HepG2 (cell line): ENCODE measurements at regions not wholly inside any gene's neighbourhood (a gene's known extent, or its start where the extent isn't known, plus 50 kb on each side); places are given as distances from the start of the nearest gene placed in this dataset.

Experiments
- ARID3A ChIP-seq: IDR thresholded peaks from 2 replicates; pipeline ENCODE4 v1.6.1; 2012; ENCODE audit warnings: low read depth, low read length, improper control_type of control experiment
- ASH2L ChIP-seq: fragments of 300-600, 200-600 bp; sonication (generic); IDR thresholded peaks from 2 replicates; pipeline ENCODE4 v1.7.0; 2017; ENCODE audit warnings: low read depth, mild to moderate bottlenecking, moderate library complexity, mixed read lengths, low read length; ENCODE audit not compliant: insufficient read length
- CBFB ChIP-seq: sonication (generic); formaldehyde crosslinking; IDR thresholded peaks from 2 replicates; pipeline ENCODE4 v1.4.0; 2020; ENCODE audit warnings: missing genetic modification reagents
- CBX1 ChIP-seq: IDR thresholded peaks from one replicate; pipeline ENCODE4 v1.6.1; 2016; ENCODE audit warnings: antibody characterized with exemption, low read depth
- ELF3 ChIP-seq: IDR thresholded peaks from 2 replicates; pipeline ENCODE4 v1.6.1; 2016; ENCODE audit warnings: missing genetic modification reagents, missing compliant biosample characterization
- GTF2F1 ChIP-seq: fragments of 150-350 bp; IDR thresholded peaks from 2 replicates; pipeline ENCODE4 v1.6.1; 2014; ENCODE audit warnings: low read length
- MATR3 ChIP-seq: sonication (generic); formaldehyde crosslinking; IDR thresholded peaks from 2 replicates; pipeline ENCODE4 v1.4.0; 2020; ENCODE audit warnings: missing genetic modification reagents
- RXRB ChIP-seq: IDR thresholded peaks from 2 replicates; pipeline ENCODE4 v1.6.1; 2016; ENCODE audit warnings: borderline replicate concordance, missing genetic modification reagents, missing compliant biosample characterization
- SKI ChIP-seq: fragments of 450-650 bp; IDR thresholded peaks from one replicate; pipeline ENCODE4 v1.6.1; 2018; ENCODE audit warnings: mild to moderate bottlenecking; ENCODE audit not compliant: partially characterized antibody
- U2AF2 ChIP-seq: fragments of 200-400 bp; formaldehyde crosslinking; IDR thresholded peaks from 2 replicates; pipeline ENCODE4 v1.6.1; 2017; ENCODE audit warnings: low read depth, mild to moderate bottlenecking, low read length
- ZBED4 ChIP-seq: sonication (generic); formaldehyde crosslinking; IDR thresholded peaks from 2 replicates; pipeline ENCODE4 v1.4.0; 2020; ENCODE audit warnings: missing genetic modification reagents, borderline replicate concordance
- ZFP36 ChIP-seq: fragments of 150-350 bp; IDR thresholded peaks from 2 replicates; pipeline ENCODE4 v1.6.1; 2018; ENCODE audit warnings: borderline replicate concordance, low read length, low read depth; ENCODE audit not compliant: partially characterized antibody
- ZNF18 ChIP-seq: sonication (generic); formaldehyde crosslinking; IDR thresholded peaks from 2 replicates; pipeline ENCODE4 v1.8.0; 2022; ENCODE audit warnings: mild to moderate bottlenecking, missing genetic modification reagents; ENCODE audit not compliant: insufficient replicate concordance
- ZNF253 ChIP-seq: sonication (generic); formaldehyde crosslinking; IDR thresholded peaks from 2 replicates; pipeline ENCODE4 v1.8.0; 2022; ENCODE audit warnings: mild to moderate bottlenecking, missing genetic modification reagents, borderline replicate concordance
- ZNF256 ChIP-seq: sonication (generic); formaldehyde crosslinking; conservative IDR thresholded peaks from 2 replicates; pipeline ENCODE4 v1.4.0; 2020; ENCODE audit warnings: missing genetic modification reagents
- ZNF274 ChIP-seq: sonication (generic); formaldehyde crosslinking; IDR thresholded peaks from 2 replicates; pipeline ENCODE4 v1.5.1; 2020; ENCODE audit warnings: mild to moderate bottlenecking, missing genetic modification reagents
- ZNF441 ChIP-seq: sonication (generic); formaldehyde crosslinking; IDR thresholded peaks from 2 replicates; pipeline ENCODE4 v1.7.0; 2021; ENCODE audit warnings: missing genetic modification reagents, borderline replicate concordance
- ZNF614 ChIP-seq: IDR thresholded peaks from 2 replicates; pipeline ENCODE4 v1.6.1; 2018; ENCODE audit warnings: missing biosample characterization, missing genetic modification reagents, inconsistent platforms, borderline replicate concordance
- ZNF83 ChIP-seq: sonication (generic); formaldehyde crosslinking; IDR thresholded peaks from 2 replicates; pipeline ENCODE4 v1.4.0; 2020; ENCODE audit warnings: missing genetic modification reagents, mild to moderate bottlenecking, borderline replicate concordance
- TF ChIP-seq, protein P1 (sequence below): sonication (generic); formaldehyde crosslinking; conservative IDR thresholded peaks from 2 replicates; pipeline ENCODE4 v1.8.0; 2022; ENCODE audit warnings: low read depth, missing genetic modification reagents
- TF ChIP-seq, protein P2 (sequence below): sonication (generic); formaldehyde crosslinking; IDR thresholded peaks from 2 replicates; pipeline ENCODE4 v1.5.1; 2020; ENCODE audit warnings: mild to moderate bottlenecking, missing genetic modification reagents, borderline replicate concordance

GRCh38 chr6:28683945-28684538 lies 158.4 kb downstream of the GPX5 start (continued):
- peak; percentile 82 for TF ChIP-seq ARID3A
- no peak for TF ChIP-seq ZBED4 (CRISPR knock-in tag)
- TF ChIP-seq CBX1 = no peak
- TF ChIP-seq ZNF274 (CRISPR knock-in tag) = no peak
- no peak for TF ChIP-seq ZFP36
- TF ChIP-seq, protein P1, sequence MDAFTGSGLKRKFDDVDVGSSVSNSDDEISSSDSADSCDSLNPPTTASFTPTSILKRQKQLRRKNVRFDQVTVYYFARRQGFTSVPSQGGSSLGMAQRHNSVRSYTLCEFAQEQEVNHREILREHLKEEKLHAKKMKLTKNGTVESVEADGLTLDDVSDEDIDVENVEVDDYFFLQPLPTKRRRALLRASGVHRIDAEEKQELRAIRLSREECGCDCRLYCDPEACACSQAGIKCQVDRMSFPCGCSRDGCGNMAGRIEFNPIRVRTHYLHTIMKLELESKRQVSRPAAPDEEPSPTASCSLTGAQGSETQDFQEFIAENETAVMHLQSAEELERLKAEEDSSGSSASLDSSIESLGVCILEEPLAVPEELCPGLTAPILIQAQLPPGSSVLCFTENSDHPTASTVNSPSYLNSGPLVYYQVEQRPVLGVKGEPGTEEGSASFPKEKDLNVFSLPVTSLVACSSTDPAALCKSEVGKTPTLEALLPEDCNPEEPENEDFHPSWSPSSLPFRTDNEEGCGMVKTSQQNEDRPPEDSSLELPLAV (CRISPR knock-in tag) = no peak
- no peak for TF ChIP-seq ASH2L
- no peak for TF ChIP-seq ZNF83
- TF ChIP-seq CBFB (CRISPR knock-in tag) = no peak
- no peak for TF ChIP-seq MATR3
- TF ChIP-seq U2AF2 = no peak
- TF ChIP-seq GTF2F1 = no peak
- no peak for TF ChIP-seq ELF3 (CRISPR knock-in tag)
- no peak for TF ChIP-seq SKI
- TF ChIP-seq, protein P2, sequence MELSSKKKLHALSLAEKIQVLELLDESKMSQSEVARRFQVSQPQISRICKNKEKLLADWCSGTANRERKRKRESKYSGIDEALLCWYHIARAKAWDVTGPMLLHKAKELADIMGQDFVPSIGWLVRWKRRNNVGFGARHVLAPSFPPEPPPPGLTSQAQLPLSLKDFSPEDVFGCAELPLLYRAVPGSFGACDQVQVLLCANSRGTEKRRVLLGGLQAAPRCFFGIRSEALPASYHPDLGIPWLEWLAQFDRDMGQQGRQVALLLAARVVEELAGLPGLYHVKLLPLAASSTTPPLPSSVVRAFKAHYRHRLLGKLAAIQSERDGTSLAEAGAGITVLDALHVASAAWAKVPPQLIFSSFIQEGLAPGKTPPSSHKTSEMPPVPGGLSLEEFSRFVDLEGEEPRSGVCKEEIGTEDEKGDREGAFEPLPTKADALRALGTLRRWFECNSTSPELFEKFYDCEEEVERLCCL (CRISPR knock-in tag) = no peak
- no peak for TF ChIP-seq ZNF253 (CRISPR knock-in tag)
- TF ChIP-seq ZNF614 (CRISPR knock-in tag) = no peak
- no peak for TF ChIP-seq ZNF256 (CRISPR knock-in tag)
- TF ChIP-seq ZNF441 (CRISPR knock-in tag) = no peak
- no peak for TF ChIP-seq ZNF18 (CRISPR knock-in tag)
- no peak for TF ChIP-seq RXRB (CRISPR knock-in tag)
